ENCODE measurements at regions not wholly inside any gene's neighbourhood (a gene's known extent, or its start where the extent isn't known, plus 50 kb on each side); places are given as distances from the start of the nearest gene placed in this dataset.

DNA sequence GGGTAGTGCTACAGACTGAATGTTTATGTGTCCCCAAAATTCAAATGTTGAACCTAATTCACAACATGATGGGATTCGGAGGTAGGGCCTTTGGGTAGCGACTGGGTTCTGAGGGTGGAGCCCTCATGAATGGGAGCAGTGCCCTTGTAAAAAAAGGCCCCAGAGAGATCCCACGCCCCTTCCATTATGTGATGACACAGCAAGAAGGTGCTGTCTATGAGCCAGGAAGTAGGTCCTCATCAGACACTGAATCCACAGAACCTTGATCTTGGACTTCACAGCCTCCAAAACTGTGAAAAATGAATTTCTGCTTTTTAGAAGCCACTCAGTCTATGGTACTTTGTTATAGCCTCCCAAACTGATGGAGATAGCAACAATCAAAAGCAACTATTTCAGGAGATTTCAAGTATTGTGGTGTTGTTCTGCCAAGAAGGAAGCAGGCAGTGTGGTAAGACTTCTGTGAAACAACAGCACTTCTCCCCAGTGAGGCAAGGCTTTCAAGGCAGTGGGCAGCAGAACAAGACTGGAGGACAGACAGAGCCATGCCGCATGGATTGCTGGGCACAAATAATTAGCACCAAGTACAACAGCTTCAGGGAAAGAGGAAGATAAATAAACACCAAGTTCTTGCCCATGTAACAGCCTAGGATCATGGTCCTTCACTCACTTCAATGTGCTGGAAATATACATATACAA is 76.1 kb downstream of the OR2K2 start:
- TF ChIP-seq, protein P1, sequence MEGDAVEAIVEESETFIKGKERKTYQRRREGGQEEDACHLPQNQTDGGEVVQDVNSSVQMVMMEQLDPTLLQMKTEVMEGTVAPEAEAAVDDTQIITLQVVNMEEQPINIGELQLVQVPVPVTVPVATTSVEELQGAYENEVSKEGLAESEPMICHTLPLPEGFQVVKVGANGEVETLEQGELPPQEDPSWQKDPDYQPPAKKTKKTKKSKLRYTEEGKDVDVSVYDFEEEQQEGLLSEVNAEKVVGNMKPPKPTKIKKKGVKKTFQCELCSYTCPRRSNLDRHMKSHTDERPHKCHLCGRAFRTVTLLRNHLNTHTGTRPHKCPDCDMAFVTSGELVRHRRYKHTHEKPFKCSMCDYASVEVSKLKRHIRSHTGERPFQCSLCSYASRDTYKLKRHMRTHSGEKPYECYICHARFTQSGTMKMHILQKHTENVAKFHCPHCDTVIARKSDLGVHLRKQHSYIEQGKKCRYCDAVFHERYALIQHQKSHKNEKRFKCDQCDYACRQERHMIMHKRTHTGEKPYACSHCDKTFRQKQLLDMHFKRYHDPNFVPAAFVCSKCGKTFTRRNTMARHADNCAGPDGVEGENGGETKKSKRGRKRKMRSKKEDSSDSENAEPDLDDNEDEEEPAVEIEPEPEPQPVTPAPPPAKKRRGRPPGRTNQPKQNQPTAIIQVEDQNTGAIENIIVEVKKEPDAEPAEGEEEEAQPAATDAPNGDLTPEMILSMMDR (IDR thresholded peaks at IDR 0.05): no peak
- no peak for TF ChIP-seq POLR2A (IDR thresholded peaks at IDR 0.05)
